Bronchial epithelial cell (primary cell): ENCODE measurements at regions not wholly inside any gene's neighbourhood (a gene's known extent, or its start where the extent isn't known, plus 50 kb on each side); places are given as distances from the start of the nearest gene placed in this dataset.

Experiments used
- DNase-seq: peaks from one replicate; pipeline ENCODE4 v3.0.0-alpha.2; 2010; ENCODE audit warnings: low read depth
- FAIRE-seq: peaks from 2 replicates; lab custom pipeline; 2011; peaks lifted over from hg19 to GRCh38; lab: Jason Lieb, UNC
- H3K27me3 ChIP-seq: 2 replicates; pipeline ENCODE4 v1.5.1; 2011; ENCODE audit warnings: low read length; ENCODE audit not compliant: control insufficient read depth, insufficient read depth
- H3K36me3 ChIP-seq: 2 replicates; pipeline ENCODE4 v1.5.1; 2011; ENCODE audit warnings: low read length; ENCODE audit not compliant: control insufficient read depth, insufficient read depth
- H3K4me3 ChIP-seq: 2 replicates; pipeline ENCODE4 v1.5.1; 2011; ENCODE audit warnings: mild to moderate bottlenecking, low read depth, low read length, control low read depth
- TF ChIP-seq, protein P1 (sequence below): IDR thresholded peaks from 2 replicates; pipeline ENCODE4 v1.5.1; 2011; ENCODE audit warnings: mild to moderate bottlenecking, moderate library complexity, low read length, control low read depth, inconsistent platforms; ENCODE audit not compliant: insufficient read depth, severe bottlenecking

GRCh38 chr2:21599417-21599816 lies 475.6 kb downstream of the TDRD15 start:
- Histone ChIP-seq H3K36me3 (no peaks in the 10 kb centered on the region), H3K27me3 (no peaks in the 10 kb centered on the region), H3K4me3 (no peak overlapping the region)
- TF ChIP-seq, protein P1, sequence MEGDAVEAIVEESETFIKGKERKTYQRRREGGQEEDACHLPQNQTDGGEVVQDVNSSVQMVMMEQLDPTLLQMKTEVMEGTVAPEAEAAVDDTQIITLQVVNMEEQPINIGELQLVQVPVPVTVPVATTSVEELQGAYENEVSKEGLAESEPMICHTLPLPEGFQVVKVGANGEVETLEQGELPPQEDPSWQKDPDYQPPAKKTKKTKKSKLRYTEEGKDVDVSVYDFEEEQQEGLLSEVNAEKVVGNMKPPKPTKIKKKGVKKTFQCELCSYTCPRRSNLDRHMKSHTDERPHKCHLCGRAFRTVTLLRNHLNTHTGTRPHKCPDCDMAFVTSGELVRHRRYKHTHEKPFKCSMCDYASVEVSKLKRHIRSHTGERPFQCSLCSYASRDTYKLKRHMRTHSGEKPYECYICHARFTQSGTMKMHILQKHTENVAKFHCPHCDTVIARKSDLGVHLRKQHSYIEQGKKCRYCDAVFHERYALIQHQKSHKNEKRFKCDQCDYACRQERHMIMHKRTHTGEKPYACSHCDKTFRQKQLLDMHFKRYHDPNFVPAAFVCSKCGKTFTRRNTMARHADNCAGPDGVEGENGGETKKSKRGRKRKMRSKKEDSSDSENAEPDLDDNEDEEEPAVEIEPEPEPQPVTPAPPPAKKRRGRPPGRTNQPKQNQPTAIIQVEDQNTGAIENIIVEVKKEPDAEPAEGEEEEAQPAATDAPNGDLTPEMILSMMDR, result no peak
- FAIRE-seq (no peak), DNase-seq (no peak)

DNA sequence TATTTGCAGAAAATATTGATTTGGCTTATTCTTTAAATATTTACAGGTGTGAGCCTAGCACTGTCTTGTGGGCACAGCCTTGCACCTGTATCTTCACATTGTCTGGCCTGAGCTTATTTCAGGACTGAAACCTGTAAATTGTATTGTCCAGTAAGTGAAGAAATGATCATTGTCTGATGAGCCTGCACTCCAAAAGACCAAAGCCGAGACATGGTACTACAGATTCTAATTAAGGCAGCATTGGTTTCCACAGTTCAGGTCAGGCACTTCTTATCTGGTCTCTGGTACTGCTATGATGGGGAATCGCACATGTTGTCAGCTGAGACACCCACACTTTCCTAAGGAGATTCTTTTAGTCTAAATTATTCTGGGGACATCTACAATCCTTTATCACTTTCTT lies 479.0 kb downstream of the TDRD15 start:
- Histone ChIP-seq H3K36me3 (no peaks in the 10 kb centered on the region), H3K4me3 (no peak overlapping the region), H3K27me3 (no peaks in the 10 kb centered on the region)
- FAIRE-seq, result no peak
- DNase-seq, result no peak
- TF ChIP-seq, protein P1, result no peak

DNA sequence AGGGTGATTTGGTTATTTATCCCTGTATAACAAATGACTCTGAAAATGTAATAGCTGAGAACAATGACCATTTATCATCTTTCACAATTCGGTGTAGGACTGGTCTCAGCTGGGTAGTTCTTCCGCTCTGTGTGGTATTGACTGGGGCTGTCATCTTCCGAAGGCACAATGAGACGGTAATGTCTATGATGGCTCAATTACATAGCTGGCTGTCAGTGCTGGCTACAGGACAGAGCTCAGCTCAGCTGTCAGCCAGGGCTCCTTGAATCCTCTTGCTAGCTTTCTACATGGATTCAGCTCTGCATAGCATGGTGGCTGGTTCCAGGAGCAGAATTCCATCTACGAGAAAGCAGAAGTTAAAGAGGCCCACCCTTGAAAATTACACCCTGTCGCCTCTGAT lies 483.8 kb downstream of the TDRD15 start:
- H3K36me3 ChIP-seq, result no peaks in the 10 kb centered on the region
- no peaks in the 10 kb centered on the region for H3K27me3 ChIP-seq
- no peak for FAIRE-seq
- H3K4me3 ChIP-seq, result no peak overlapping the region
- TF ChIP-seq, protein P1, result no peak
- DNase-seq, result no peak

DNA sequence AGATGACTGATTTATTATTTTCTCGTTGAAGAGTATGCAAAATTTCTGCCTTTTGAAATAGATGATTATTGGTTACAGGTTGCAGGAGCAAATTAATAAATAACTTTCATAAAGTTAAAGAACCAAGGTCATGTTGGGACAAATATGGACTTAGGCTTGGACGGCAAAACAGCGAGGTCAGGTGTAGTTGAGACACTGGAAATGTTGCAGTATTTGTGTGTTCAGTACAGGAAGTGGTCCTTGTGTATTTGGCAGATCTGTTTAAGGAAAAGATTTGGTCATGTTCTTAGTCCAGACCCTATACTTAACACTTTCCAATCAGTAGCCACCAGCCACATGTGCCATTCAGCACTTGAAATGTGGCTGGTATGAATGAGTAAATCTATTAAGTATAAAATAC lies 486.5 kb downstream of the TDRD15 start:
- H3K4me3 ChIP-seq, result no peak overlapping the region
- no peaks in the 10 kb centered on the region for H3K27me3 ChIP-seq
- no peak for FAIRE-seq
- DNase-seq, result no peak
- no peaks in the 10 kb centered on the region for H3K36me3 ChIP-seq
- TF ChIP-seq, protein P1, result no peak

DNA sequence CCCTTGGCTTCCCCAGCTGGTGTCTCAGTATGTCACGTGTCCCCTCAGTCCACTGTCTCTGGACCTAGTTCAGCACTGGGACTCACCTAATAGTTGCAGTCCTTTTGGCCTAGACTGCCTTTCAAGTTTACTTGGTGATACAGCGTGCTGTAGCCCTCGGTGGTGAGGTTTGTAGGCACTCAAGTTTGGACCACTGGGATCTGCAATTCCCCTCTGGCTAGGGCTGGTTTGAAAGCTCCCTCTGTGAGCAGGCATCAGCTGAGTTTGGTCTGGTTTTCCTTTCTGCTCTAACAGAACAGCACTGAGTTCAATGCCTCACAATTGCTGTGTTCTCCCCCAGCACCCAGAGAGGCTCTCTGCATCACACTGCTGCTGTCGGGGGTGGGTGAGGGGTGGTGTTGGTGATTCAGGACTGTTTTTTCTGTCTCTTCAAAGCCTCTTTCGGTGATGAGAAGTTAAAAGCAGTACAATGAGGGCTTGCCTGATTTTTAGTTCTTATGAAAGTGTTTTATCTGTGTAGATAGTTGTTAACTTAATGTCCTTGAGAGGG lies 494.2 kb downstream of the TDRD15 start:
- TF ChIP-seq, protein P1, result no peak
- FAIRE-seq (no peak), DNase-seq (no peak)
- Histone ChIP-seq H3K4me3 (no peak overlapping the region), H3K36me3 (no peaks in the 10 kb centered on the region), H3K27me3 (no peaks in the 10 kb centered on the region)

DNA sequence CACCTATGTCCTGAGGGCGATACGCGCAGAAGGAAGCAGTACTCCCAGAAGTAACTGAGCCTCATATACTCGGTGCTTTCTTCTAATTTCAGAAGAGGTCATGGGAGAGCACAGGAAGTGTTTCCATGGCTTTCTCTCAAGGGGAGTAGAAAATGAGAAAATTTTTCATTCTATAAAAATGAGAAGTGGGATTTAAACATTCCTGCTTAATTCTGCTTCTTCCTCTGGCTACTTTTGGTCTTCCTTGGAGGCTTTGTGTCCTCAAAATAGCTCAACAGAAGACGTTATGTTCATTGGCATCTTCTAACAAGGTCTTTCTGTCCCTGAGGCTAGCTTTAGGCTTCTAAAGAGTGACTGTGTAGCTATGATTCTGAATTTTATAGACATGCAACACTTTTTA lies 497.0 kb downstream of the TDRD15 start:
- H3K4me3 ChIP-seq, result no peak overlapping the region
- FAIRE-seq (no peak), DNase-seq (no peak)
- TF ChIP-seq, protein P1, result no peak
- H3K27me3 ChIP-seq, result no peaks in the 10 kb centered on the region
- H3K36me3 ChIP-seq, result no peaks in the 10 kb centered on the region
